ENCODE measurements at regions not wholly inside any gene's neighbourhood (a gene's known extent, or its start where the extent isn't known, plus 50 kb on each side); places are given as distances from the start of the nearest gene placed in this dataset.

DNA sequence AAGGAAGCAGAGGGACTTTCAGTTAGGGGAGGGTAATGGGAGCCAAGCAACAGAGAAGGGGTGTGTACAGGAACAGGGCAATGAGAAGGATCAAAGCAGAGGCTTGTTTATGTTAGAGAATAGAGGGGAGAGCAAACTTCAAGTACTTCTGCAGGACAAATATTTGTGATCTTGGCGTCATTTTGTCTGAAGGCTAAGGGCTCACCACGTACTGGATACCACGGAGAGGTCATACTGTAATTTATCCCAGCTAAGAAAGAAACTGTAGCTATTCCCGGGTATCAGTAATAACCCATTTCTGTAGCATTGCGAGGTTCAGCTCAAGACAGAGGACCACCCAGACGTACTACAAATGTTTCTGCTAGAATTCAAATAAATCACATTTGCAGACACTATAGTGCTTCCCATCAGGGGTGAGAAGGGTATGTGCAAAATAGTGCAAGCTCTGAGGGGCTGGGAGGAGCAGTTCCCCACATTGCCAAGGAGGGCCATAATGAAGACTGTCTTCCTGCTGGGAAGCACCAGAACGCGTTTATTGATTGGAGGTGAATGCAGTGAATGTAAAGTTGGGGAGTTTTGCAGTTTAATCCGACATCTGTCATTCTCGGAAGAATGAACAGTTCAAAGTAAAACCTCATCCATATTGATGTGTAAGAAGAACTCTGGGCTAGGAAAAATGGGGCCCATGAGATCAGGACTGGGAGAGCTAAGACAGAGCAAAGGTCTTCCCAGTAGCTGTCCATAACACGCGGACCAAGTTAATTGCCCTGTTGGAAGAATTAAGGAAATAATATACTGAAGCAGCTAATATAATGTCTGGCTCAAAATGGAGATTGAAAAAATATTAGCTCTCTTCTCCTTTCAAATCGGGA is 136.9 kb downstream of the RWDD3 start:
- no peak for DNase-seq (ENCODE audit: low read depth, low spot score)

DNA sequence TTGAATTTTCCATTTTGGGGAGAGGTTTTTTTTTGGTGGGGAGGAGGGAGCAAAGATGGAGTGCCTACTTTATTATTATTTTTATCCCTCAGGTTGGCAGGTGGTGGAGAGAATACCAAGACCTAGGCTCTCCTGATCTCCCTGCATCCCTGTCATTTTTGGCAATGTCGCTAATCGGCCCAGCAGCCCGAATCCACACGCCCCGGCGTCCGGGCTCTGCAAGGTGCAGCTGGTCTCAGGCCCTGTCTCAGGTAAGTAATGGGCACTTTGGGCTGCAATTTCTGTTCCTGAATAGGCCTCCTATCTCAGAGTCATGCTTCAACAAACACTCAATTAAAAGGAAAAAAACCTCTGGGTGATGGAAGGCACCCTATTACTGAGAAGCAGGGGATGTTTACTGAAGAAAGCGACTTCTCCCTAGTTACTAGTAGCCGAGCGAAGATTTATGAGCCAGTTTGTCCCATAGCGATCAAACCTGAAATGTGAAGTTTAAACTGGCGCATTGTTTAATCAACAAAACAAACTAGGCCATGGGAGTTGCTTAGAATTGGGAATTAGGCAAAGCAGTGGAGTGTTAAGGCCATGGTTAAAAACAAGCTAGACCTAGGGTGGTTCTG is 137.8 kb downstream of the RWDD3 start:
- DNase-seq (ENCODE audit: low read depth, low spot score) = no peak

DNA sequence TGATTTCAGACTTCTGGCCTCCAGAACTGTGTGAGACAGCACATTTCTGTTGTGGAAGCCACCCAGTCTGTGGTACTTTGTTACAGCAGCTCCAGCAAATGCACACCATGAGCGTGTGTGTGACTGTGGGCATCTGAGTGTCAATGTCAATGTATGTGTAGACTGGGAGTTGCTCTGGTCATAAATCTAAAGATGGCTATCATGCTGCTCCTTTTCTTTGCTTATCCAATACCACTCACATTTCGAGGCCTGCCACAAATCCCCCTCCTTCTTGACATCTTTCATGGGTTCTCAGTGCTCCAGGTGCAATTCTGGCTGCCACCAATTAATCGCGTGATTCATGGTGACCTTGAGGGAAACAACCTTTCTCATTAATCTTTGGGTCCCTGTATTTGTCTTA is 141.2 kb downstream of the RWDD3 start:
- no peak for DNase-seq (ENCODE audit: low read depth, low spot score)

DNA sequence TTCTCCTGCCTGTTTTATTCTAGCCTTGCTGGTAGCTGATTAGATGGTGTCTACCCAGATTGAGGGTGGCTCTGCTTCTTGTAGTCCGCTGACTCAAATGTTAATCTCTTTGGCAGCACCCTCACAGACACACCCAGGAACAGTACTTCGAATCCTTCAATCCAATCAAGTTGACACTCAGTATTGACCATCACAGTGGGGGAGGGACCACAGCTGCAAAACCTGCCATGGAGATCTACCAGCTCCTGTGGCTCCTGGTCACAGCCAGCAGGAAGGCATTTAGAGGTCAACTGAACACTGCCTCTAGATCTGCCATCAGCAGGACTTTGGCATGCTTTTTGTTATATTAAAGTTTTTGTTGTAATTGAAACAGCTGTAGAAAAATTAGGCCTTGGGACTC is 146.9 kb downstream of the RWDD3 start:
- DNase-seq (ENCODE audit: low read depth, low spot score) = no peak

DNA sequence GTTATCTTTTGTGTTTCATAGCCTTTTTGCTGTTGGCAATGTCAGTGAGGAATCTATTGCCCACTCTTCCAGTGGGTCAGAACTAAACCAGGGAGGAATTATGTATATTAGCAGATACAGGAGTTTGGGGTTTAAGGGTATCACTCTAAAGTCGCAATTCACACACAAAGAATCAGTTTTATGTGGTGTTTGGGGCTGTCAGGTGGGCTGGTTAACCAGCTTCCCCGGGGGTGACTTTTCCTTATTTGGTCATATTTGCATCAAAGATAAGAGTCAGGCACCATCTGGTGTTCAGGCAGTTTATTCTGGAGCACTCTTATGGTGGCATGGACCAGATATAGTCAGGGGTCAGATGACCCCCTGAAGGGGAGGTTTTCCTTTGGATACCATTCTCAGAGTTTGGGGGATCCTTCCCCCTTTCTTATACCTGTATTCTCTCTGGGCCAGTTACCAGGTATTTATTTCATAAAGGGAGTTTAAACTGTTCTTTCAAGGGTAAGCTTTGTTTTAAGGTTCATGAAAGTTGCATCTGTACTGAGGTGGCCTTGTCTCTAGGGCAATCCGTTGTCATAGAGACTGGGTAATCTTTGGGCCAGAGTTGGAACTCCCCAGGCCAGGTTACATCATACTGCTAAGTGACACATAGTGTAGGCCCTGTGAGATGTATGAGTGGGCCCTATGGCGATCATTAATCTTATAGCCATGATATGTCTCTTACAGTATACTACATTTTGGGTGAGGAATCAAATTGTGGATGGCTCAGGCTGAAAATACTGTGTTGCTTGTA is 148.2 kb downstream of the RWDD3 start:
- DNase-seq (ENCODE audit: low read depth, low spot score) = no peak

DNA sequence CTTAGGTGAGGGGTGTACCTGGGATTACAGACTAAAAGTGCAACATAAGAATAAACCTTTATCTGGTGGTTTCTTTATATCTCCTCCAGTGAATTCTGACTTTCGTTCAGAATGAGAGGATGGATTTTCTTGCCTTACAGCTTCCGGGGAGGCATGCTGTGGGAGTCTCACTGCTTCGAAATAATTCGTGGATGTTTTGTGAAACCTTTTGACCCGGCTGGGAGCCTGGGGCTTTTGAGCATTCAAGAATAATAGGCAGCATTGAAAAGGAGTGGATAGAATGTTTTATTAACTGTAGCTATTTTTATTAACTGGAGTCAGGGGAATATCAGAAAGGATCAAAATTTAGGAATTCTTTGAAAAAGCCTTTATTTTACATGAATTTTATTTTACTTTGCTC is 149.1 kb downstream of the RWDD3 start:
- no peak for DNase-seq (ENCODE audit: low read depth, low spot score)

DNA sequence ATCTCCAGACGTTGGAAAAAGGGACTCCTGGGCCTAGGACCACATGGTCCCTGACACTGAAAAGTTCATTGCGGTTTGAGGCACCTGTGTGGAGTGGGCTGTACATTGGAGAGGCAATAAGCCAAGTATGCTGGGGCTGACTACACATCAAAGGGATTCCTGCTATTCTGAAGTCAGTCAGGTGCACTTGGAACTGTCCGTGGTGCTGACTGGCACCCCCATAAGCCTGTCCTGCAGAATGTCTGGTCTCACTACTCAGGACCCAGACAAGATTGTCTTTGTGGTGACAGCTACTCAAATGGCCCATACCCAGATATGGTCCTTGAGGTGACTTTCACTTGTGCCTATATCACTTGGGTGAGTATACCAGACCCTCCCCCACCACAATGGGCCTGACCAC is 150.6 kb downstream of the RWDD3 start:
- peak; percentile 60 for DNase-seq (ENCODE audit: low read depth, low spot score)

DNA sequence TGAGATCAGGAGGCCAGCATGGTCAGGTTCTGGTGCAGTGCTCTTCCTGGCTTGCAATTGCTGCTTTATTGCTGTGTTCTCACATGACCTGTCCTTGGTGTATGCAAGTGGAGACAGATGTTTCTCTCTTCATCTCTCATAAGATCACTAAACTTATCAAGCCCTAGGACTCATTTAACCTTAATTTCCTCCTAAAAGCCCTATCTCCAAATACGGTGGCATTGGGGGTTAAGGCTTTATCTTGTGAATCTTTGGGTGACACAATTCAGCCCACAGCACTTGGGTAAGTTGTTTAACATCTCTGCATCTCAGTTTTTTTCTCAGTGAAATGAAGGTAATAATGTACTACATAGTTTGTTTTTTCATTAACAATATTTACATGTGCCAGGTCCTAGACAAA is 152.4 kb downstream of the RWDD3 start:
- no peak for DNase-seq (ENCODE audit: low read depth, low spot score)

DNA sequence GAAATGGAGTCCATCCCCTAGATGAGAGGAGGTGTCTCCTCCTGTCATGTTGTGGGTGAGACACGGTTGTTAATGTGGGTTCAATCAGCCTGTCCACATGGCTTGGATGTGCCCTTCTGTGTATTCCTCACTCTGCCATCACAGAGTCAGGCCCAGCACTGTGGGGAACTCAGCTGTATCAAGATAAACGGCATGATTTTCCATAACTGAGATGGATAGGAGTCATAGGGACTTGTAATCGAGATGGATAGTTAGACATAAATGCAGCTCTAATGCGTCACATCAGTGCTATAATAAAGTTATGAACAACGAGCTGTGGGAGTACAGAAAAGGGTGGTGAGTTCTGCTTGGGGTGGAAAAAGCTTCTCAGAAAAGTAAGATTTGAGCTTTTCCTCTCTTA is 152.9 kb downstream of the RWDD3 start:
- no peak for DNase-seq (ENCODE audit: low read depth, low spot score)

DNA sequence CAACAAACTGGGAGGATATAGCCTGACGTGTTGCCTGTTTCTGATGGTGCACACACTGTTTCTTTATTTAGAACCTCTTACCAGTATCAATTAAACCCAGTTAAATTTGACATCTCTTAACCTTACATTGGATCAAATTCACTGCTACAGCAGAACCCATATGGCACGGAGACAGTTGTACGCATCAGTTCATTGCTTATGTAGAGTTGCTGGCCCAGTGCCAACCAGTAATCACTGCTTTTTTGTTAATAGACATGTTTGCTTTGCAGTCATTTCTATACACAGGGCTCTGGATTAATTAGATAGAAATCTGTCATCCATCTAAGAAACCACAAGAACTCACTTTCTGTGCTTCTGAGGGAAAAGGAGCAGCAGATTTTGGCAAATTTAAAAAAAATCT is 154.0 kb downstream of the RWDD3 start:
- DNase-seq (ENCODE audit: low read depth, low spot score) = no peak

DNA sequence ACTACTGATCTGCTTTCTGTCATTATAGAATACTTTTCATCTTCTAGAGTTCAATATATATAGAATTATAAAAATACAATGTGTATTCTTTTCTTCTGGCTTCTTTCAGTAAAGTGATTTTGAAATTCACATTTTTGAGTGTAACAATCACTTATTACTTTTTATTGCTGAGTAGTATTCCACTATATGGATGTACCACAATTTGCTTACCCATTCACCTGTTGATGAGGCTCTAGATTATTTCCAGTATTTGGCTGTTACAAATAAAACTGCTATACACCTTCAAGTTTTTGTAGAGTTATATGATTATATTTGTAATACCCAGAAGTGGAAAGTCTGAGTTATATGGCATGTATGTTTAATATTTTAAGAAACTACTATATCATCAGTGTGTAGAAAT is 159.4 kb downstream of the RWDD3 start:
- no peak for DNase-seq (ENCODE audit: low read depth, low spot score)

DNA sequence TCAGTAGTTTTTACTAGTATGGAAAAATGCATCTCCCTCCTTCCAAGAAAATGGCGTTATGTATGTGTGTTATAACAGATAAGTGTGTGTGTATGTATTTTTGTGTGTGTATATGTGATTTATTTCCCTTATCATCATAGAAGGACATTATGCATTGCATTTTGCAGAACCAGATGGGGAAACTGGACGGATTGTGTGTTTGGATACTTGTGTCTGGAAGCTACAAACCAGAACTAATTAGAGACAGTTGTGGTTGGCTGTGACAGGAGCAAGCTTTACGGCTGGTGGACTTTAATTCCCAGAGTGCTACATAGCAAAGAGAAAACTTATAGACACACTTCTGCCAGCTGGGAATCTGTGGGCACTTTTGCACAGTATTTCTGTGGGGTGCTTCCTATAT is 162.5 kb downstream of the RWDD3 start:
- DNase-seq (ENCODE audit: low read depth, low spot score) = no peak

DNA sequence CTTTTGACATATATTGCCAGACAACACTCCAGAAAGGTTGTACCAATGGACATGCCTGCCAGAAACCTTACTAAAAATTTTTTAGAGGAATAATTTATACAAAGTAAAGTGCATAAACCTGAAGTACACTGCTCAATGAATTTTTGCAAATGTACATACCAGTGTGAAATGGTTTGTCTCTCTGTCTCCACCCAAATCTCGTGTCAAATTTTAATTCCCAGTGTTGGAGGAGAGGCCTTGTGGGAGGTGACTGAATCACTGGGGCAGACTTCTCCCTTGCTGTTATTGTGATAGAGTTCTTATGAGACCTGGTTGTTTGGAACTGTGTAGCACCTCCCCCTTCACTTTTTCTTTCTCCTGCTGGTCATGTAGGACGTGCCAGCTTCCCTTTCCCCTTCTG is 168.8 kb downstream of the RWDD3 start:
- DNase-seq (ENCODE audit: low read depth, low spot score) = no peak

DNA sequence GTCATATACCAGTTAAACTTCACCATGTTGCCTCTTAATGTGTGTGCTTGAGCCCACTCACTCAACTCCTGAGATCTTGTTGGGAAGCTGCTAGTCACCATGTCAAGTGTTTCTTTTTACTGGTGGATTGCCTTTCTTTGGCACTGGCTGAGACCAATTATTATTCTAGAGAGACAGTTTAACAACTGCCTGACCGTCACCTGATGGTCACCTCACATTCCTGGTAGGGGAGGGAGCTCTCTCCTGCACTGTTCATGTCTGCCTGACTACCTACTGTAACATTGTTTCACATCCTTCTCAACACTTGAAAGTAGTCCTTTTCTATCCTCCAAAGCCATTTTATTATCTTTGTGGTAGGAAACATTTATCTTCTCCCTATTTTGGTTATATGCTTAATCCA is 172.3 kb downstream of the RWDD3 start:
- peak; percentile 10 for DNase-seq (ENCODE audit: low read depth, low spot score)

DNA sequence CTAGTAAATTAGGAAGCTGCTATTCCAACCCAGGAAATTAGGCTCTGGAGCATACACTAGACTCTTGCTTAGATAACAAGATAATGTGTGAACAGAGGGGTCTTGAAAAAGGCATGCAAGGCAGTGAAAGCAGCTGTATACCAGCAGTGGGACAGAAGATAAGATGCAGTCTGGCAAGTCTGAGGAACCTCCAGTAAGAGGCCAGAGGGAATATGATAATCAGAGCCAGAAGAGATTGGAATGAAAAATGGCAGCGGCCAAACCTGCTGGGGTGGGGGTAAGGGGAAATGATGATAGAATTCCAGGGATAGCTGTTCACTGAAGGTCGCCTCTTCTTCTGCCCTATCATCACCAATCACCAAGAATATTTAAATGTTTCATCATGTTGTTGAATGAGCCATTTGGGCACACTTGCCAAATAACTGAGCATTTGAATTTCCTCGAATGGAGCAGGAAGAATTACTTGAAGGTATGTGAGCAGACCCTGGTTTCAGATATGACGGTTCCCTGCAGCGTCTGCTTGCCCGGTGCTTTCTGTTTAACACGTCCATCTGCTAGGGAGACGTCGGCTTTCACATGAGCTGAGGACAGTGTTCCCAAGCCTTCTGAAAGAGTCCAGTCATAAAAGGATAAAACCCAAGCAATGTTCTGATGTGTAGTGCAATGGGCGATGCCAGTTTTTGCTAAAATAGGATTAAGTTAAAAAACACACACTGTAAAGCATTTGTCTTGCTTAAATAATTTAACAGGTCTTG is 173.3 kb downstream of the RWDD3 start:
- DNase-seq (ENCODE audit: low read depth, low spot score) = peak; percentile 53

DNA sequence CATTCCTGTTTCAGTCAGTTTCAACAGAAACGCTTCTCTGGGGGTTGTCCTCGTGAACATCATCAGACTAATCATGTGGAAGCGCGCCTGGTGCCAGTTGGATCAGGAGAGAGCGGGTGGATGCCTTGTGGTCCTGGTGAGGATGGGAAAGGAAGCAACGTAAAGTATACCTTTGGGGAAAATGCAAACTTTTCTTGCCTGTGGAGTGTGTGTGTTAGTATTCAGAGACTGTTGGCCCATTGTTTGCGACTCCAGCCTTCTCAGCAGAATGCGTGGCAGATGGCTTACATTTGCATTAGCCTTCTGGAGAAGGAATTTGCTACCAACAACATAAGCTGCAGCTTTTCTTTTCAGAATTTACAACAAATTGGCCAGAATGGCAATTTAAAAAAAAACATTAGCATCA is 173.9 kb downstream of the RWDD3 start:
- peak; percentile 52 for DNase-seq (ENCODE audit: low read depth, low spot score)

DNA sequence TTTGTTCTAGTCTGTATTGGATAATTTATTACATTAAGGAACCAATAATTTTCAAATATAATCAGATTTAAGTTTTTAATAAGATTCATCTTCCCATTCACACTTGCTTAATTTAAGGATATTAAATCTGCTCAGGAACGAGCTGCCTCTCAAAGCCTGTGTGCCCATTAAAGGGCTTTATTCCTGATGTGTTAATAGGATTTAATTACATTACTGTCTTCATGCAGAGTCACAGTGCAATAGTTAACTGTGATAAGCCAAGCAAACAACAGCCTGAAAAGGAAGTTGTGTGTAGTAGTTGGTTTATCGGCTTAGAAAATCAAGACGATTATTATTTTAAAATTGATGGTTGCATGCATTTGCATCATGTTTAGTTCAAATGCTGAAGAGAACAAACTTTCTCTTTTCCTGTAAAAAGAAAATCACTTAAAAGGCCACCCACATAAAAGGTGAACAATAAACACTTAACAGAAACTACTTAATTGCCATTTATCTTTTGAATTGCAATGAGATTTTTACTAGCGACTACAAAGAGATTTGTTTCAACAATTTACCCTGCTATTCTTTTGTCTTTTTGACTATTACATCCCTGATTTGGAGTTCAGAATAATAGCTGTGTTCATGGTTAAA is 174.6 kb downstream of the RWDD3 start:
- DNase-seq (ENCODE audit: low read depth, low spot score) = no peak

DNA sequence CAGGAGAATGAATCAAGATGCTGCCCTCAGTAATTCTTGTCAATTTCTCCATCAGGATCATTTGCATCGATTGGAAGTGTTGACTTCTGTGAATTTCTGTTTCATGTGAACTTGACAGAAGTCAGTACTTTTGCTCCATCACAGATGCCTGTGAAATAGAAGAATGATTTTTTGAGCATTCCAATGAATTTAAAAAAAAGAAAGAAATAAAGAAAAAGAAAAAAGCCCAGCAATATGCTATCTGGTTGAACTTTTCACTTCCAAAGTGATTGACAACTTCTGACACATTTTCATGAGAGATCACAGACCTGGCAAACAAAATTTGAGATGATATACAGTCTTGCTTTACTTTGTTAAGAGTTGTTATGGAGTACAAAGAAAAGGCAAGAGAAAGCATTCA is 175.3 kb downstream of the RWDD3 start:
- DNase-seq (ENCODE audit: low read depth, low spot score) = no peak

DNA sequence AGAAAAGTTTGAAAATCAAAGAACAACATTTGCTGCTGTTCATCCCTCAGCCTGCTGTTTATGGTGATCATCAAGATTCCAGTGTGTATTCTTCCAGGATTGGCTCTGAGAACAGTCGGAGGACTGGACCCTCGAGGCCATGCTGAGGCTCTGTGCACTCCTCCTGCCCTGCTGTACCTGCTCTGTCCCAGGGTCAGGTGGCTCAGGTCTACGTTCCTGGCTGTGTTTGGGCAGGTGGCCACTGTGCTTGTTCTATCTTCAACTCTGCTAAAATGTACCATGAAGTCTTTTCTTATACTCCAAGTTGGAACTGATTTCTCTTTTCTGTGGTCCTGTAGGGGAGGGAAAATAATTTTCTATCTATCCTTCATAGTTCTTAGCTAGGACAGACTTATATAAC is 175.9 kb downstream of the RWDD3 start:
- no peak for DNase-seq (ENCODE audit: low read depth, low spot score)

DNA sequence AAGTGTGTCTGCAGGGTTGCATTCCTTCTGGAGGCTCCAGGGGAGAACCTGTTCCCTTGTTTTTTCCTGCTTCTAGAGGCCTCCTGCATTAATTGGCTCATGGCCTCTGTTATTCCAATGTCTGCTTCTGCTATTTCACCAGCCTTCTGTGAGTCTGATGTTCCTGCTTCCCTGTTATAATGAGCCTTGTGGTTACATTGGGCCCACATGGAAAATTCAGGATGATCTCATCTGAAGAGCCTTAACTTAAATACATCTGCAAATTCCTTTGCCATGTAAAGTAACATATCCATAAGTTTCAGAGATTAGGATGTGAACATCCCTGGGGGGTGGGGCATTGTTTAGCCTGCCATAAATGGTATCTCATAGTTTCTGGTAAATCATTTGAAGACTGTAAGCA is 181.1 kb downstream of the RWDD3 start:
- no peak for DNase-seq (ENCODE audit: low read depth, low spot score)

DNA sequence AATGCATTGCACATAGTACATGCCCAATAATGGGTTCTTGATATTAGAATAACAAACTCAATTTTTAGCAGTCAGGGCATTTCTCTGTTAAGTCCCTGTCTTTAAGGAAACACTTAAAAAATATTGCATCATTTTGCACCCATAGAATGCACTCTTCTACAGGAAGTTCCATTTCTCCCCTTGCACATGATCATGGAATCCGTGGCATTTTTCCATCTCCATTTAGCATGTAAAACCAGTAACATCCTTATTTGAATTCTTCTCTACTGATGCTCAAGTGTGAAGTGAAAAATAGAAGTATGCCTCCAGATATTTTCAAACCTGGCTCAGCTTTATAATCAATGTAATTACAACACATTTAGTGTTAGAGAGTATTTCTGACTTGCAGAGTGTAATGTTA is 192.8 kb downstream of the RWDD3 start:
- DNase-seq (ENCODE audit: low read depth, low spot score) = no peak

Measured in ELF-1 (cell line).